Stomach (tissue), 8 donors: ENCODE measurements at regions not wholly inside any gene's neighbourhood (a gene's known extent, or its start where the extent isn't known, plus 50 kb on each side); places are given as distances from the start of the nearest gene placed in this dataset.

Experiments
- DNase-seq, 2 donors: peaks; one replicate each; pipeline versions ENCODE4 v3.0.0 to v3.0.0-alpha.2; 2013 to 2019
- H3K27ac ChIP-seq, 5 donors: fragments of 200-600 bp in 4 of 5; sonication (generic) in 4 of 5; one replicate each; pipeline ENCODE4 v1.5.1; 2013 to 2019; ENCODE audit warnings: mild to moderate bottlenecking in 1 of 5, moderate library complexity in 1 of 5
- H3K27me3 ChIP-seq, 3 donors: fragments of 200-600 bp; sonication (generic); one replicate each; pipeline ENCODE4 v1.5.1; 2017 to 2019; ENCODE audit warnings: mixed run types in 1 of 3
- H3K36me3 ChIP-seq, 4 donors: fragments of 200-600 bp; sonication (generic); 1 replicate in 3 of 4; 2 replicates in 1 of 4; pipeline ENCODE4 v1.5.1; 2016 to 2019
- H3K4me1 ChIP-seq, 4 donors: fragments of 200-600 bp; sonication (generic); one replicate each; pipeline ENCODE4 v1.5.1; 2016 to 2019
- H3K4me3 ChIP-seq, 4 donors: fragments of 200-600 bp; sonication (generic) in 3 of 4; one replicate each; pipeline ENCODE4 v1.5.1; 2016 to 2019; ENCODE audit warnings: mild to moderate bottlenecking in 1 of 4
- H3K9me3 ChIP-seq, 4 donors: fragments of 200-600 bp; sonication (generic); one replicate each; pipeline ENCODE4 v1.5.1; 2016 to 2019
- CTCF ChIP-seq, 7 experiments: fragments of 450-650 bp in 4 of 7; fragments of 200-600 bp in 3 of 7; sonication (generic) in 3 of 7; IDR thresholded peaks; one replicate each; pipeline ENCODE4 v1.5.1; 2016 to 2019; ENCODE audit warnings: antibody characterized with exemption in 7 of 7, control low read depth in 2 of 7, mild to moderate bottlenecking in 1 of 7
- EP300 ChIP-seq: sonication (generic); formaldehyde crosslinking; IDR thresholded peaks from one replicate; pipeline ENCODE4 v1.6.1; 2017; ENCODE audit warnings: antibody characterized with exemption
- POLR2A ChIP-seq, 4 donors: fragments of 450-650 bp; IDR thresholded peaks; one replicate each; pipeline ENCODE4 v1.6.1; 2016; ENCODE audit warnings: antibody characterized with exemption in 4 of 4, control low read depth in 2 of 4, mild to moderate bottlenecking in 1 of 4, moderate library complexity in 1 of 4
- POLR2AphosphoS5 ChIP-seq, 3 donors: sonication (generic); formaldehyde crosslinking; IDR thresholded peaks; one replicate each; pipeline ENCODE4 v1.6.1; 2016; ENCODE audit warnings: antibody characterized with exemption in 3 of 3
- WGBS, 5 donors: extraction: QIAGEN DNeasy Blood & Tissue Kit in 3 of 5; methylation state at CpG; one replicate each; pipeline versions ENCODE4 v1.1.5 to v1.1.7; 2013 to 2018; 5-methylcytosine and 5-hydroxymethylcytosine counted together
- intact Hi-C: fragments of 100-400 bp; cut with DNase I; formaldehyde crosslinking; loops from one replicate; pipeline ENCODE4 v1.15.1; 2023; ENCODE audit warnings: low total_unique reads
- donor health status: healthy with polysubstance abuse.
- donor health status: Bipolar disorder and iron deficiency.
- donor health status: healthy.

DNA sequence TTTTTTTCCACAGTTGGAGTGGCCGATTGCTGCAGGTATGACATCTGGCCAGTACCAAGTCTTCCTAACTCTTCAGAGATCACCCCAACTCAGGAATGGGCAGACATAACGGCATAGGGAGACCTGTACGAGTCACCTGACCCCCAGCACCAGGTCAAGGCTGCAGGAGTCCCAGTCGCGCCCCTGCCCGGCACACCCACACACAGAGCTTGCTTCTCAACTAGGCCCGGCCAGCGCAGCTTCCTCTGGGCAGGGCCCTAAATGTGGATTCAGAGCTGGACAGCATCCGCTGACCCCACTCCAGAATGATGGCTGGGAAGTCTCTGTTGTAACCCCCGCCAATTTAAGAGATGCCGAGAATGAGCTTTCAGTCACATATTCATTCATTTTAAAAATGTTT is 58.8 kb upstream of the CLDN14 start:
- TF ChIP-seq EP300 (no peak), CTCF (IDR thresholded peaks at IDR 0.05) (no peak), POLR2A (IDR thresholded peaks at IDR 0.05) (no peak), POLR2AphosphoS5 (IDR thresholded peaks at IDR 0.05) (no peak)
- Histone ChIP-seq H3K9me3 (no peaks in the 10 kb centered on the region), H3K4me3 (no peak overlapping the region), H3K36me3 (no peaks in the 10 kb centered on the region), H3K4me1 (peaks cover 0 to 7% (median 7%) of the 10 kb centered on the region in 4 donors), H3K27ac (no peak overlapping the region), H3K27me3 (peaks cover 0 to 42% (median 16%) of the 10 kb centered on the region in 3 donors)
- WGBS, 5 donors: 89 to 96% (median 91%) methylated on average over 11 of the region's 11 CpGs
- DNase-seq: no peak
- intact Hi-C loops: no loop called here

- WGBS, 5 donors: 79 to 97% (median 92%) methylated on average over 6 of the region's 6 CpGs
- no peak for TF ChIP-seq POLR2AphosphoS5 (IDR thresholded peaks at IDR 0.05)
- no peak for TF ChIP-seq CTCF (IDR thresholded peaks at IDR 0.05)
- no peak for TF ChIP-seq EP300
- no peak for TF ChIP-seq POLR2A (IDR thresholded peaks at IDR 0.05)
- Histone ChIP-seq H3K27ac (no peak overlapping the region), H3K9me3 (no peaks in the 10 kb centered on the region), H3K36me3 (no peaks in the 10 kb centered on the region), H3K4me1 (peaks cover 0 to 7% (median 7%) of the 10 kb centered on the region in 4 donors), H3K27me3 (peaks cover 0 to 47% (median 16%) of the 10 kb centered on the region in 3 donors), H3K4me3 (no peak overlapping the region)
- no peak for DNase-seq
- intact Hi-C loops: no loop called here
Measured at GRCh38 chr21:36539434-36540150, 59.7 kb upstream of the CLDN14 start.

DNA sequence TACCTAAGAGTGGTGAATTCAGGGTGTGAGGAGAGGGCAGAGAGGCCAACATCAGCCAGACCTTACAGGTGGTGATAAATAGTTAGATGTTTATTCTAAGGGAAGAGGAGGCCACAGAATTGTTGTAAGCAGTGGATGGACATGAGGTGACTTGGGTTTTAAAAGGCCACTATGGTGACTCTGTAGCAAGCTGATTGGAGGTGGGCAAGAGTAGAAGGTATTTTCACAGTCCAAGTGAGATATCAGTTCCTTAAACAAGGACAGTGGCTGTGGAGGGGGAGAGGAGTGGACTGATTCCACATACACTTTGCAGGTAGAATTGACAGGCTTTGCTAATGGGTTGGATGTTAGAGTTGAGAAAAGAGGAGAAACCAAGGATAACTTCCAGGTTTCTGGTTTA is 60.8 kb upstream of the CLDN14 start:
- H3K4me1 ChIP-seq: peaks cover 0 to 7% (median 7%) of the 10 kb centered on the region in 4 donors
- intact Hi-C loops: no loop called here
- H3K27me3 ChIP-seq: peaks cover 0 to 47% (median 16%) of the 10 kb centered on the region in 3 donors
- no peak for TF ChIP-seq EP300
- TF ChIP-seq POLR2AphosphoS5 (IDR thresholded peaks at IDR 0.05): no peak
- no peak for TF ChIP-seq CTCF (IDR thresholded peaks at IDR 0.05)
- TF ChIP-seq POLR2A (IDR thresholded peaks at IDR 0.05): no peak
- H3K36me3 ChIP-seq: no peaks in the 10 kb centered on the region
- H3K4me3 ChIP-seq: no peak overlapping the region
- H3K27ac ChIP-seq: no peak overlapping the region
- no peak for DNase-seq
- no peaks in the 10 kb centered on the region for H3K9me3 ChIP-seq

DNA sequence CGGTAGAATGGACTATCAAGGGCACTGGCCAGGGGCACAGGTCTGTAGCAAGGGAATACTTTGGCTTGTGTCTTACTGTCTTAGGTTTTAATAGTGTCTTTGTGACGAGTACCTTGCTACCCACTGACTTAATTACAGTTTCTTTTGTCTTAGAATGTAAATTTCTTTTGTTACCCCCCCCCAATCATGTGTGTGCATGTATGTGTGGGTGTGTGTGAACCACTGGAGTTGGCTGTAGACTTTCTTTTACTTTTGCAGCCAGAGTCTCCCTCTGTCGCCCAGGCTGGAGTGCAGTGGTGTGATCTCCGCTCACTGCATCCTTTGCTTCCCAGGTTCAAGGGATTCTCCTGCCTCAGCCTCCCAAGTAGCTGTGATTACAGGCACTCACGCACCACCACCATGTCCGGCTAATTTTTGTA is 61.8 kb upstream of the CLDN14 start:
- Histone ChIP-seq H3K36me3 (no peaks in the 10 kb centered on the region), H3K27ac (no peak overlapping the region), H3K9me3 (no peaks in the 10 kb centered on the region), H3K4me3 (no peak overlapping the region), H3K27me3 (peaks cover 0 to 49% (median 16%) of the 10 kb centered on the region in 3 donors), H3K4me1 (peaks cover 0 to 7% (median 7%) of the 10 kb centered on the region in 4 donors)
- intact Hi-C loops: no loop called here
- no peak for DNase-seq
- no peak for TF ChIP-seq POLR2AphosphoS5 (IDR thresholded peaks at IDR 0.05)
- TF ChIP-seq CTCF (IDR thresholded peaks at IDR 0.05): no peak
- no peak for TF ChIP-seq EP300
- TF ChIP-seq POLR2A (IDR thresholded peaks at IDR 0.05): no peak
- WGBS, 5 donors: 83 to 89% (median 86%) methylated on average over 6 of the region's 6 CpGs
